ENCODE measurements at regions not wholly inside any gene's neighbourhood (a gene's known extent, or its start where the extent isn't known, plus 50 kb on each side); places are given as distances from the start of the nearest gene placed in this dataset.

DNA sequence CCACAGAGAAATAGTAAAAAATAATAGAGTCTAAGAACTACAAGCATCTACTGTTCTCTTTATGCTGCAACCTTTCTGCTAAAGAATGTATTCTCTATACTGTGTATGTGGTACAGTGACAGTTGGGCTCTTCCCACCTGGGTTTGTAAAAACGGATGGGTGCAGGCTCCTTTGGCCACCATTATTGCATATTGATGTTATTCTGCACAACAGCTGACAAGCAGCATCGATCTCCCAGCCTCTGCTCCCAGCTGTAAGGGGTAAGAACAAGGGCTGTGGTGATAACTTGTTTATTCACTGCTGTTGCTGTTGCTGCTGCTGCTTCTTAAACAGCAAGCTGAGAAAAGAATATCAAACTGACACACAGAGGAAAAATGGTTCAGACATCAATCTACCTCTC, 56.1 kb downstream of the KCNRG start:
- no peak for DNase-seq (ENCODE audit: low read depth in 2 of 2)

DNA sequence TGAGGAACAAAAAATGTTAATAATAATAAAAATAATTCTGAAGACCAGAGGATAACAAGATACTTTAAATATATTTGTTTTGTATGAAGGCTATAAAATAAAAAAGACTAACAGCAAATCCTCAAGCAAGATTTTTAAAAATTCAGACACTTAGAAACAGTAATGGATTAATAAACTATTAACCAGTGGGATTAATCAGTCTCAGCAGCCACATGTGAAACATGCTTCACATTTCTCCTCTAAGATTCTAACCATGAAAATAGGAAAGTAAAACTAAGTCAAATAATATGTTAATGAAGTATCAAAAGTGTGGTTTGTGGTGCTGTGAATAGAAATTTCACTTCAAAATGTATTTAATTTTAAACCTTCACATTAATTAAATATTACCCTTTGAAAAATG, 57.4 kb downstream of the KCNRG start:
- DNase-seq (ENCODE audit: low read depth in 2 of 2), result no peak

DNA sequence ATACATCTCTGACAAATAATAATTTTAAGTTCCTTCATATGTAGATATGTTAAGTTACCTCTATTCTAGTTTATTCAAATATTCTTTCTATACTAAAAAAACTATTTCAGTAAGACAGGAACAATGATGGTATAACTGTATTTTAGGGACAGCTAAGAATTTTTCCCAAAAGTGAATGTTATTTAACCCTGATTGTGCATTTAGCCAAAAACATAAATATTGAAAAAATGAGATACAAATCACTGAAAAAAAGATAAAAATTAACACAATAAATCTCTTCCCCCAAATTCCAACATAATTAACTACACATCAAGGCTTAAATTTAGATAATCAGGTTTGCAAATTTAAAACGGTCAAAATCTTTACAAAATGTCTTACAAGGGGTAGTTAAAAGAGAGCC, 58.1 kb downstream of the KCNRG start:
- DNase-seq (ENCODE audit: low read depth in 2 of 2), result no peak

DNA sequence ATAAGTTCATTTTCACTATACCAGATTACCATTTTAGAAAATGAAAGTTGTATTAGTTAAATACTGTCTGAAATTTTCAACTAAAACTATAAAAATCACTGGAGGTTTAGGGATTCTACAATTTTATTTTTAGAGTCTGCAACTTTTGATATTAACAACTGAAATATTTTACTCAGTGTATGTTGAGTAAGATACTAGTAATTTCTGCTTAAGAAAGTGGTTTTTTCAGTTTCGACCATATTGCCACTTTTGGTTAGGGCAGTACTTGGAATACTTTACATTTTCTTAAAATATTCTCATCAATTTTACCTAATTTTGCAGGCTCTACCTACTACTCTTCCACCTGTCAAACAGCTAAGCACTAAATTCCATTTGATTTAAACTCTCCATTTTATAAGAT, 59.6 kb downstream of the KCNRG start:
- no peak for DNase-seq (ENCODE audit: low read depth in 2 of 2)

DNA sequence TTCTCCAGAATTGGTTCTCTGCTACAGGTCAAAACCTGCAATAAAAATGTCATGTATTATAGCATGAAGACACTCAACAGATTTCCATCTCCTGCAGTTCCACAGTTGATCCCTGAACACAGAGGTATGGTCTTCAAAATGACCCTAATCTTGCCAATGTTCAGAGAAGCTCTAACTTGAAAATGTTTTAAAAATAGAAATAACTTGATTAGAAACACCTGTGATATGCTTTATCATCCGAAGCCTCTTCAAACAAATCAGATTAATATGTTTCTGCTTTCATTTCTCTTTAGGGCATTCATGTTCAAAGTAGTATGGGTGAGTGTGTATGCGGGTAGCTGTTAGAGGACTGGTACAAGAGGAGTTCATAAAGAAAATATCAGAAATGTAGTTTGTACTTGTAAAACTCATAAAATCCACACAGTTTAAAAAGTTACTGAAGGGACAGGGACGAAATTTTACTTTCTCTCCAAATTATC, 60.4 kb downstream of the KCNRG start:
- DNase-seq (ENCODE audit: low read depth in 2 of 2), result no peak

DNA sequence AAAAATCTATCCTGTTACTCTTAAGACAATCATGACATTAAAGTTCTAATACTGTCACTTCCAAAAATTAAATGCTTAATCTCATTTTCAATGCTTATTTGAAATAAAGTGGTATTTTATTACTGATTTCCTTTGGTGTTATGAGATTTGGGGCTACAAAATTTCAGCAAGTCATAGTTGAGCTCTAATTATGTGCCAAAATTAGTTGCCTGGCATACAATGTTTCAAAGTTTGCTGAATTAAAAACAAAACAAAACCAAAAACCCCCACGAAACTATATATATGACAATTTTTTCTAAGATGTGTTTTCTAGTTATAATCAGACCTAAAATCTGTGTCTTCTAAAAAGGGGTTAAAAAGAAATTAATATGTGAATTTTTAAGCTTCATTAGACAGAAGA, 62.2 kb downstream of the KCNRG start:
- no peak for DNase-seq (ENCODE audit: low read depth in 2 of 2)

DNA sequence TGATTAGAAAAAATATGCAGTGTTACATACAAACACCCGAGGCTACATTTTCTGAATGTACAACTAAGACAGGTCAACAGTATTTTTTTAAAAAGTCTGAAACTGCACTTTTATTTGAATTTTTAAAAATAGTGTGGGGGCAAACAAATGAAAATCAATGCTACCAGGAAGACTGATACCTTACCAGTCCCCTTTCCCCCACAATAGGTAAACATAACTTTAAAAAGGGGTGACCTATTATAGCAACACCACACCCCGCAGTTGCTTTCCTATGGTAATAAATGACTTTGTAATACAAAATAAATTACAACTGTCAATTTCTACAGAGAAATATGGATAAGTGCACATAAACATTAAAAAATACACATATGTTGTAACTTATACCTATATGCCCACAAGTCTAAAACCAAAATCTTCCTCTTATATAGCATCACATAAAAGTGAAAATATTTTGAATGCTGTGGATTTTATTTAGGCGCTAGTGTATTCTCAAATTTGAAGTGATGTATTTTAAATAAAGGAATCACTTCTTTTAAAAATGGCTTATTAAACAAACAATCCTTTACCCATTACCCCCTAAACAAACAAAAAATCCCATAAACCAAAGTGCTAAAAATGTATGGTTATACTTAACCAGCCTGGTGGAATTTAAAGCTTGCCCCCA, 63.1 kb downstream of the KCNRG start:
- no peak for DNase-seq (ENCODE audit: low read depth in 2 of 2)

DNA sequence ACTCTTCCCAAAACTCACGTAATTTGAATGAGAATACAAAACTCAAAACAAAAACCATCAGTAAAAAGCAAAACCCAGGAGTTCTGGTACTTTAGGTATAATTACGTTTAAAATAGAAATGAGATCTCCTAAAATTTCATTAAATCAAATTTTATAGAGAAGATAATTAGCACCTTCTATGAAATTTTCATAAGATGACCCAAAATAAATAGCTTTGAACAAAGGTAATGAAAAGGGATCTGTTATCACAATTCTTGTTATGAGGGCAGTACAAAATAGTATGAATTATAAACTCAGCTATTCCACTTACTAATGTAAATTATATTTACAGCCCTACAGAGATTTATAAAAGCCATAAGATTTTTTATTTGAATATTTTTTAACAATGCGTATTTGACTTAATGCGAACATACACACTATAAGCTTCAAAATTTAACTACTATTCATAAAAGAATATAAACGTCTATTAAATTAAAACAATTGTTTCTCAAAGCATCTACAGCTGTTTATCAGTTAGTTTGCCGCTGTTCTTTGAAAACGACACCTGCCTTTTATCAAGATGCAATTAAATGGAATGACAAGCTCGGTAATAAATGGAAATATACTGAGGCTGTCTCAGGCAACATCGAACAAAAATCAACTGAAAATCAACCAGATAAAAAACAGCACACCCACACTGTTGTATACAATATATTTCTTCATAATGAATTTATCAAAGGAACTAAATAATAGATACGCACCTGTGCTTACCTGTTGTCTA, 63.8 kb downstream of the KCNRG start:
- DNase-seq (ENCODE audit: low read depth in 2 of 2), result no peak

DNA sequence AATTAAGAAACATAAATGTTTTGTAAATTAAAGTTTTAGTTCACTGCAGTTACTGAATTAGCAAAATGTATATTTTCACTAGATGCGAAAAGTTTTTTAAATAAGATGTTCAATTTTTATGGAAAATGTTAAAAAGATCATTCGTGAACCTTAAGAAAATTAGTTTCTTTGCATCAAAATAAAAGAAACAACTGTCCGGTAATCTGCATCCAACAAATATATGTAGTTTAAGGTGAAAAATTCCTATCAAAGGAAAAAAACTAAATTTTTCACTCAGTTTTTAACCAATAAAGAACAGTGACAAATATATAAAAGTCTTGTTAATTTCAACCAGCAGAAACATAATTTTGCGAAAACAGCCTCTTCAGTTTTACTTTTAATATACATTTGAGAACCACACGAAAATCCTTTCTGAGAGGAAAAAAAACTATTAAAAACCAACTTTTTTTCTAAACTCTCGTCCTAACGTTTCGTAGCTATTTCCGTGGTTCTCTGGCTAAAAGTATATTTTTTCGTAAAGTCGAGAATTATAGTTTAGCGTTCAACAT, 64.5 kb downstream of the KCNRG start:
- DNase-seq (ENCODE audit: low read depth in 2 of 2), result no peak

DNA sequence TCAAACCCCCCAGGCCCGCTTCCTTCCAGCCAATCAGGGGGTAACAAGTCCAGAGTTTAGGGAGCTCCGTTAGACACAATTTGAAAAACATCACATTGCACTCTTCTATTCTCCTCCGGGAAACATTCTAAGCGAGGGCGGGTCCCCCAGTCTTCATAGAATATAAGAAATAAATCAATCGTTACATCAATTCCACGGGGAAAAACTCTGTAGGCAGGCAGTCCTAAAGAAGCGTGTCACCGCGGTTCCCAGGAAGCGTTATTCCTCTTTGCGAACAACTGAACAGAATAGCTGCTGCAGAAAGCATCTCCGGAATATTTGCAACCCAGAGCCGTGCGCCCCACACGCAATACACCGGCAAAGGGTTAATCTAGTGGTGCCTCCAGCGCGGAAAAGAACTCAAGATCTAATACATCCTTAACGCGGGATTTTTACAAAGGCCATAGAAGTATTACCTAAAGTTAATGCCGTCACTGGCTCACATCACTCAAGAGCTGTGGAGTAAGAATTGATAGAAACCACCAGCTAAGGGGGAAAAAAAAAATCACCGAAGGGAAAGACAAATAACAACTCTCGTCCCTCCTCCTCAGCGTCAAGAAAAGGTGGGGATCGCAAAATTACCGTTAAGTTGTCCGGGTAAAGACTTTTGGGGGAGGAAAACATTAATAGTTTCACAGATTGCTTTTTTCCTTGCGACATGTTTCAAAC, 65.1 kb downstream of the KCNRG start:
- DNase-seq (ENCODE audit: low read depth in 2 of 2), result no peak

DNA sequence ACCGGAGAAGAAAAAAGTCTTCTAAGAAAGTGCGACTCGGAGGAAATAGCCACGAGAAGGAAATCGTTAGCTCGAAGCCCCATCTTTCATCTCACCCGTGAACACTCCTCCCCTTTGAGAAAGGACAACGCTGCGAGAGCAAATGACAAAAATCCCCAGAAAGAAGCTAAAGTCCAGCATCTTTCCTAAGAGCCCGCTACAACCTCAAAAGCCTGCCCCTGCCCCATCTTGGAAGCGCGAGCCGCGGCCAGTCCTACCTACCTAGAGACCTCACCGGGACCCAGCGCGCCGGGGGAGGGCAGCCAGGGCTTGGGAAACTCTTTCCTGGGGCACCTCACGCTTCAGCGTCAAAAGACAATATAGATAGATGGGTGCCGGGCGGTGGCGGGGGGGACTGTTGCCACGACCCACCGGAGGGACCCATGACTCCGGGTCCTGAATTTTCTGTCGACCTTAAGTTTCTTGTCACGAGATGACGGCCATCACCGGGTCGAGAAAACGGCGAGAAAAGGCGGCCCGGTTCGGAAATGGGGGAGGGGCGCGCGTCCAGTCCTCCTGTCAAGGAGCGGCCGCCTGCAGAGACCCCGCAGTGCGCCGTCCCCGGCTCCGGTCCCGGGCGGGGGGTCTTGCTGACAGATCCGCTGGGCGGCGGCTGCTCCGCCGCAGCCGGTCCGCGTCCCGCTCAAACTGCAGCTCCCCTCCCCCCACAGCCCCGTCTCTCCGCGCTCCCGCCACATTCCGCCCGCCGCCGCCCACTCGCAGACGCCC, 65.9 kb downstream of the KCNRG start:
- DNase-seq (ENCODE audit: low read depth in 2 of 2), result peak in 1 of 2 donors; percentile 9

DNA sequence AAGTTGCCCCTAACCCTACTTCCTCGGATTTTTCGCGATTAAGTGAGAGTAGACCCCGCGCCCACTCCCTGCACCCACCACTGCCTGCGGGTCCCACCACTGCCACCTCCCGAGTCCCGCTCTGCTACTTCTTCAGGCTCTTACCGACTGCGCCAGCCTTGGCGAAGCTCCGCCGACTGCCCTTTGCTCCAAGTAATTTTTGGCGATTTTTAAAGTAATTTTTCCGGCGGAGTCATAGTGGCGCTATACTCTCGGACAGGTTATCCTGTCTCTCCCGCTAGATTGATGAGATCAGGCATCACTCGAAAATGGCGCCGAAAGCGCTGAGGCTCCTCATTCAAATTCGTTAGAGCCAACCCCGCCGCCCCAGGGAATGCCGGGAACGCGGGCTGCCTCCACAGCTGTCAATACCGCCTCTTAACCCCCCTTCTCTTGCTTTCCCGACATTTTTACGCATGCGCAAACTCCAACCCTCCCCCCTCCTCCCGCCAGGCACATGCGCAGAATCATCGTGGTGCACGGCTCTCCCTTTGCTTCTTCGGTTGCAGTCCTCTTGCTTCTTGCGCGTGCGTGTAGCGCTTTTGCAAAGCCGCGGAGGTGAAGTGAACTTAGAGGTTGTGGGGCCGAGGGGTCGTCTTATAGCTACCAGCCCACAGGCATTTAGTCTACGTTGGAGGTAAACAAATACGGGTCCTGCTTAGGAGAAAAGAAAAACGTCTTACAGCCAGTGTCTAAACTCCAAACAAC, 66.6 kb downstream of the KCNRG start:
- peak; percentile 97 to 98 for DNase-seq (ENCODE audit: low read depth in 2 of 2)

DNA sequence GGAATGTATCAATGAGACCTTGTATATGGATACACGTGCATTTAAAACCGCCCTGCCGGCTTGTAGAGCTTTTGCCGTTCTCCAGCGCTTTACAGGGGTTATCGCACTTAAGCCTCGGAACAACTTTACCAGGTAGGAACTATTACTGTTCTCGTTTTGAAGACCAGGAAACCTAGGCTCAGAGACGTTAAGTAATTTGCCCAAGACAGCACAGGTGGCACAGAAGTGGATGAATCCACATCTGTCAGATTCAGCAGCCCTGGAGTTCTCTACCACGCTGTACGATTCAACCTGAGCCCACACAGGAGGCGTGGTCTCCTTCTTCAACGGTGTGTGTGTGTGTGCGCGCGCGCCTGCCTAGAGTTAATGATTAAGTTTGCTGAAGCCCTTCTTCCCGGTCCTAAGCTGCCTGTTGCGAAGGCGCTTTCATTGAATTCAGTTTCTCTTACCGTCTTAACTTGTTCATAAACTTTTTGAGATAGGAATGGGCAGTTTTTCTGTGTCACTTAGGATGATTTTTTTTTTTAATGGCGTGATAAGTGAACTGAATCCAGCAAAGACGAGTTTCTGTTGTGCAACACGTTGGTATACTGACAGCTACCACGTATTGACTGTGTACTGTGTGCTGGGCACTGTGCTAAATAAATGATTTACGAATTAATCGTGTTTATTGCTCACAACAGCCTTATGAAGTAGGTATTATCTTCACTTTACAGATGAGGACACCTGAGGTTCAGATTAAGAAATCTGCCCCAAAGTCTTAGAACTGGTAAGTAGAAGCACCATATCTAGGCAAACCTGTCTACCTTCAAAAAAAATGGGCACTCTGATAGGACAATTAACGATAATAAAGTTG, 67.4 kb downstream of the KCNRG start:
- DNase-seq (ENCODE audit: low read depth in 2 of 2), result peak; percentile 46 to 69

DNA sequence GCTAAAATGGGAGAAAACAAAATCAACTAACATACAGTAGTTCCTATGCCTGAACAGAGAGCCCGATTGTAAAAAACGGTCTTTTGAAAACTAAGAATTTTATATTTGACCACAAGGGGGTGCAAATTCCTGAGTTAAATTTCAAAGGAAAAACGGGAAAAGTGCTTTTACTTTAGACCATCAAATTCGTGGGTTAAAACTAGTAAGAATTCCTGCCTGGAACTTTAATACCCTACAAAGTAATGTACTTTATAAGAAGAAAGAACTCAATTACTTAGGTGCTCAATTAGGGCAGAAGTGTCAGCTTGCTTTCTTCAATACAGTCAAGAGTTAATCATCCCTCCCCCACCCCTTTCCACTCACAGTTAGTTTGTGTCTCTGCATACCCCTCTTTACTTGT, 69.8 kb downstream of the KCNRG start:
- DNase-seq (ENCODE audit: low read depth in 2 of 2), result no peak

DNA sequence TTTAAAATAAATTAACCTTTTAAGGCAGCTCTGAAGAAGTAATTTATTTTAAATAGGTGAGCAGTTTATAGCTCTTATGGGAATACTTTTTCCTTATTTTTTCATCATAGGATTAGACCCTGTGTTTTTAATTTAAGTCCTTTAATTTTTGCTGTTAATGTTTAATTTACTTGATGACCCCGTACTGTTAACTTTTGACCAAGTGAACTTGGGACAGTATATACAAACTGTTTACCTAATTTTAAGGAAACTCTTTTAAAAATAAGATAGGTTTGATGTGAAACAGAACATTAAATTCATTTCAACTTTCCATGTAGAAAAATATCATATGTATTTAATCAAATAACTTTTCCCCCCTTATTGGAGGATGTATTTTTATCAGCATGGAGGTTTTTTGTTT, 74.4 kb downstream of the KCNRG start:
- DNase-seq (ENCODE audit: low read depth in 2 of 2), result no peak

DNA sequence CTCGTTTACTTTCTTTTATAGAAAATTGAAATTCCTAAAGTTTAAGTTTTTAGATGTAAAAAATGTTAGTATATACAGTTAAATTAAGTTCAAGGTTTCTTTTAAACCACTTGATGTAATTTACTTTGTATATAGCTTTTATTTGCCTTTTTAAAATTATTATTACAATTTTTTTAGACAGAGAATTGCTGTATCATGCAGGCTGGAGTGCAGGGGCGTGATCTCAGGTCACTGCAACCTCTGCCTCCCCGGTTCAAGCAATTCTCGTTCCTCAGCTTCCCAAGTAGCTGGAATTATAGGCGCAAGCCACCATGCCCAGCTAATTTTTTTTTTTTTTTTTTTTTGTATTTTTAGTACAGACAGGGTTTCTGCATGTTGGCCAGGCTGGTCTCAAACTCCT, 75.0 kb downstream of the KCNRG start:
- DNase-seq (ENCODE audit: low read depth in 2 of 2), result no peak

DNA sequence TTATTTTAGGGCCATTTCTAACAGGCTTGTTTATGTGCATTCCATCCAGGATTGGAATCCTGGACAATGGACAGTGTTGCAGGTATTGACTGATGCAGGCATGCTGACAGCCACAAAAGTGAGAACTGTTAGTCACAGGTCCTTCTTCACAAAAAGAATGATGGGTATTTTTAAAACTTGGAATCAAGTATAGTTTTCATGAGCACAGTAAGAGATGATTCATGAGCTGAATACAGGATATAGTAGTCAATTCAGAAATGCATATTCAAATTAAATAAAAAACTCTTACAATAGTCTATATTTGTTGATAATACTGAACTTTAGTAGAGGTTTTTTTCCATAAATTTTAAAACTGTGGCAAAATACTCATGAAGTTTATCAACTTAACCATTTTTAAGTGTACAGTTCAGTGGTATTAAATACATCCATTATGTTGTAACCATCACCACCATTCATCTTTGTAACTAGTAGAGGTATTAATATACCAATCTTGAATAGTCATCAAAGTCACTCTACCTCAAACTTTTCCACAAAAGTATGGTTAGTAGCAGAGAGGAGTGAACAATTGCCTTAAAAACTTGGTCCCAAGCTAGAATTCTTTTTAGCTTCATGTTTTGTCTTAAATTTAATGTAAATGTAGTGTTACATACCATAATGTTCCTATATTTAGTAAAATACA, 79.5 kb downstream of the KCNRG start:
- DNase-seq (ENCODE audit: low read depth in 2 of 2), result no peak

DNA sequence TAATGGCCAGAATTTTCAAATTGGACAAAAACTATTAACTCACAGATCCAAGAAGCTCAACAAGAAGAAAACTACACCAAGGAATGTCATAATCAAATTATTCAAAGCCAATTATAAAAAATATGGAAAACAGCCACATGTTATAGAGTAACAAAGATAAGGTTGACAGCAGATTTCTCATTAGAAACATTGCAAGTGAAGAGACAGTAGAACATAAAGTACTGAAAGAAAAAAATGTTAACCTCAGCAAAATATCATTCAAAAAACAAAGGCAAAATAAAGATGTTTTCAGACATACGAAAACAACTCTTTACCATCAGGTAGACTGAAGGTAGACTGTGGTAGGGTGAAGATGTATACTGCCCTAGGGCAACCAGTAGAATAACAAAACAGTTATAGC, 83.4 kb downstream of the KCNRG start:
- no peak for DNase-seq (ENCODE audit: low read depth in 2 of 2)

DNA sequence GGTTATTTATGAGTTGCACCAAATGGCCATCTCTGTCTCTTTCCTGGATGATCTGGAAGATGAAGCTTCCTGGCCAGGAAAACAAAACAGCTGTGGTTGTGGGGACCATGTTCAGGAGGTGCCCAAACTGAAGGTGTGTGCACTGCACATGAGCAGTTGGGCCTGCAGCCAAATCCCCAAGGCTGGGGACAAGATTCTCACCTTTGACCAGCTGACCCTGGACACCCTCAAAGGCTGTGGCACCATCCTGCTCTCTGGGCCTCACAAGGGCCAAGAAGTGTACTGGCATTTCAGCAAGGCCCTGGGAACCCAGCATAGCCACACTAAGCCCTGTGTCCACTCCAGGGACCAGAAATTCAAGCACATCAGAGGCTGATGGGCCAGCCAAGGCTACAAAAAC, 84.2 kb downstream of the KCNRG start:
- no peak for DNase-seq (ENCODE audit: low read depth in 2 of 2)

DNA sequence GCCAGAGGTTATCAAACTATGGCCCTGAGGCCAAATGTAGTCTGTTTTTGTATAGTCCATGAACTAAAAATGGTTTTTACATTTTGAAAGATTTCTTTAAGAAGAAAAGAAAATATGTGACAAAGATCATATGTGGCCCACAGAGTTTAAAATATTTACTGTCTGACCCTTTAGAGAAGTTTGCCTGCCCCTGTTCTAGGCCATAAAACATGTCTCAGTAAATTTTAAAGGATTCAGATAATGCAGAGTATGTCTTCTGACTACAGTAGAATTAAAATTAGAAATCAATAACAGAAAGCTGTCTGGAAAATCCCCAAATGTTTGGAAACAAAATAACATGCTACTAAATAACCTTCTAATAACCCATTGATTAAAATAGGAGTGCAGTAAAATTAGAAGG, 86.3 kb downstream of the KCNRG start:
- DNase-seq (ENCODE audit: low read depth in 2 of 2), result no peak

Measured in activated CD8-positive, alpha-beta memory T cell treated with anti-CD3 and anti-CD28 coated beads for 4 hours (primary cell).